H1 (cell line): ENCODE measurements at regions not wholly inside any gene's neighbourhood (a gene's known extent, or its start where the extent isn't known, plus 50 kb on each side); places are given as distances from the start of the nearest gene placed in this dataset.

Experiments
- CTCF ChIA-PET: fragments of 300-600 bp; sonication (Branson Sonifier 250); formaldehyde crosslinking; loops from one replicate; lab custom pipeline; 2021; ENCODE audit not compliant: partially characterized antibody; lab: Charles Lee
- POLR2A ChIA-PET: fragments of 300-600 bp; sonication (Branson Sonifier 250); formaldehyde crosslinking; loops from one replicate; lab custom pipeline; 2021; ENCODE audit warnings: inconsistent platforms; ENCODE audit not compliant: partially characterized antibody; lab: Charles Lee
- DNase-seq, 2 experiments: peaks; one replicate each; pipeline versions ENCODE4 v3.0.0 to v3.0.0-alpha.2; 2010 to 2022; ENCODE audit warnings: low spot score in 2 of 2, low read depth in 1 of 2, mixed read lengths in 1 of 2
- FAIRE-seq: peaks from 2 replicates; lab custom pipeline; 2011; peaks lifted over from hg19 to GRCh38; lab: Jason Lieb, UNC
- H2AFZ ChIP-seq: 2 replicates; pipeline ENCODE4 v1.8.1; 2012; ENCODE audit warnings: low read length, inconsistent platforms
- H2AK5ac ChIP-seq: 2 replicates; pipeline ENCODE4 v1.6.1; 2013; ENCODE audit warnings: low read depth, low read length
- H2BK120ac ChIP-seq: replicated peaks from 2 replicates; pipeline ENCODE3; 2013; ENCODE audit warnings: low read depth, low read length, inconsistent platforms
- H2BK12ac ChIP-seq: 2 replicates; pipeline ENCODE4 v1.6.1; 2013; ENCODE audit warnings: low read depth, low read length
- H2BK15ac ChIP-seq: 2 replicates; pipeline ENCODE4 v1.6.1; 2013; ENCODE audit warnings: low read length
- H2BK20ac ChIP-seq: 2 replicates; pipeline ENCODE4 v1.6.1; 2013; ENCODE audit warnings: low read length
- H2BK5ac ChIP-seq: 2 replicates; pipeline ENCODE4 v1.6.1; 2013; ENCODE audit warnings: low read depth, low read length
- H3K14ac ChIP-seq: 2 replicates; pipeline ENCODE4 v1.6.1; 2013; ENCODE audit warnings: inconsistent platforms; ENCODE audit not compliant: insufficient read length
- H3K18ac ChIP-seq: 2 replicates; pipeline ENCODE4 v1.6.1; 2013; ENCODE audit warnings: low read length; ENCODE audit errors: extremely low read depth
- H3K23ac ChIP-seq: 2 replicates; pipeline ENCODE4 v1.6.1; 2013; ENCODE audit warnings: inconsistent platforms; ENCODE audit not compliant: insufficient read length
- H3K23me2 ChIP-seq: 2 replicates; pipeline ENCODE4 v1.6.1; 2013; ENCODE audit warnings: low read depth, low read length
- H3K27ac ChIP-seq: 2 replicates; pipeline ENCODE4 v1.6.1; 2011; ENCODE audit warnings: low read depth, low read length, inconsistent platforms
- H3K27me3 ChIP-seq, 4 experiments: replicated peaks in 1 of 4; 1 replicate in 1 of 4; 2 replicates in 3 of 4; pipeline versions ENCODE4 v1.6.1 to v1.8.1; 2011 to 2013; ENCODE audit warnings: low read length in 3 of 4, mild to moderate bottlenecking in 3 of 4, inconsistent platforms in 2 of 4, mixed read lengths in 2 of 4, moderate library complexity in 1 of 4; ENCODE audit not compliant: control insufficient read depth in 3 of 4, insufficient read depth in 3 of 4; ENCODE audit errors: extremely low read depth in 1 of 4
- H3K36me3 ChIP-seq, 4 experiments: 2 replicates each; pipeline versions ENCODE4 v1.6.1 to v1.8.1; 2011 to 2013; ENCODE audit warnings: mild to moderate bottlenecking in 4 of 4, low read length in 3 of 4, moderate library complexity in 2 of 4, control low read depth in 1 of 4, inconsistent platforms in 1 of 4; ENCODE audit not compliant: insufficient read depth in 4 of 4, control insufficient read depth in 2 of 4
- H3K4ac ChIP-seq: replicated peaks from 2 replicates; pipeline ENCODE3; 2013; ENCODE audit warnings: low read length, low read depth, mixed read lengths, inconsistent platforms; ENCODE audit not compliant: insufficient read length
- H3K4me1 ChIP-seq, 4 experiments: replicated peaks in 1 of 4; 1 replicate in 1 of 4; 2 replicates in 3 of 4; pipeline versions ENCODE4 v1.6.1 to v1.8.1; 2011 to 2013; ENCODE audit warnings: low read length in 3 of 4, inconsistent platforms in 2 of 4, mixed read lengths in 1 of 4; ENCODE audit not compliant: insufficient read depth in 4 of 4, control insufficient read depth in 3 of 4
- H3K4me2 ChIP-seq, 2 experiments: 2 replicates each; pipeline versions ENCODE4 v1.6.1 to v1.8.1; 2011 to 2013; ENCODE audit warnings: low read depth in 2 of 2, low read length in 2 of 2, control low read depth in 1 of 2, inconsistent platforms in 1 of 2, mild to moderate bottlenecking in 1 of 2; ENCODE audit not compliant: insufficient read depth in 1 of 2
- H3K4me3 ChIP-seq, 4 experiments: fragments of 200-600, 300-600 bp in 1 of 4; sonication (generic), shearing (Covaris generic), sonication (Bioruptor Twin) in 1 of 4; 2 replicates each; pipeline versions ENCODE4 v1.5.1 to v1.8.1; 2011 to 2016; ENCODE audit warnings: low read length in 4 of 4, low read depth in 3 of 4, control low read depth in 2 of 4, inconsistent platforms in 2 of 4, mild to moderate bottlenecking in 2 of 4, mixed read lengths in 1 of 4, moderate library complexity in 1 of 4; ENCODE audit not compliant: insufficient read depth in 2 of 4; ENCODE audit errors: extremely low read depth in 1 of 4
- H3K56ac ChIP-seq: replicated peaks from 2 replicates; pipeline ENCODE3; 2013; ENCODE audit warnings: low read depth, mild to moderate bottlenecking, mixed read lengths, low read length, inconsistent platforms; ENCODE audit not compliant: insufficient read length
- H3K79me1 ChIP-seq: 2 replicates; pipeline ENCODE4 v1.6.1; 2013; ENCODE audit warnings: low read depth, low read length, control low read depth
- H3K79me2 ChIP-seq, 2 experiments: 2 replicates each; pipeline versions ENCODE4 v1.6.1 to v1.8.1; 2012 to 2013; ENCODE audit warnings: low read length in 2 of 2, mild to moderate bottlenecking in 2 of 2, inconsistent platforms in 1 of 2; ENCODE audit not compliant: insufficient read depth in 2 of 2, control insufficient read depth in 1 of 2
- H3K9ac ChIP-seq, 4 experiments: replicated peaks in 1 of 4; 1 replicate in 1 of 4; 2 replicates in 3 of 4; pipeline versions ENCODE4 v1.6.1 to v1.8.1; 2011 to 2013; ENCODE audit warnings: low read depth in 3 of 4, low read length in 3 of 4, control low read depth in 2 of 4, mild to moderate bottlenecking in 2 of 4, moderate library complexity in 2 of 4, inconsistent platforms in 1 of 4; ENCODE audit errors: extremely low read depth in 1 of 4
- H3K9me3 ChIP-seq, 2 experiments: 2 replicates each; pipeline versions ENCODE4 v1.6.1 to v1.8.1; 2012 to 2013; ENCODE audit warnings: mild to moderate bottlenecking in 2 of 2, moderate library complexity in 2 of 2, control low read depth in 1 of 2, inconsistent platforms in 1 of 2, low read depth in 1 of 2, low read length in 1 of 2, mixed read lengths in 1 of 2; ENCODE audit not compliant: insufficient read depth in 2 of 2
- H4K20me1 ChIP-seq, 2 experiments: replicated peaks in 1 of 2; 2 replicates each; pipeline versions ENCODE3 to v1.8.1; 2011 to 2013; ENCODE audit warnings: inconsistent platforms in 2 of 2, low read length in 2 of 2, mild to moderate bottlenecking in 1 of 2; ENCODE audit not compliant: insufficient read depth in 2 of 2, control insufficient read depth in 1 of 2
- H4K5ac ChIP-seq: 2 replicates; pipeline ENCODE4 v1.6.1; 2013; ENCODE audit warnings: low read length, low read depth, mixed read lengths, inconsistent platforms; ENCODE audit not compliant: insufficient read length
- H4K8ac ChIP-seq: 2 replicates; pipeline ENCODE4 v1.8.0; 2013; ENCODE audit warnings: mild to moderate bottlenecking, moderate library complexity, low read length, inconsistent platforms; ENCODE audit not compliant: insufficient read depth; ENCODE audit errors: extremely low read depth
- H4K91ac ChIP-seq: replicated peaks from 2 replicates; pipeline ENCODE3; 2013; ENCODE audit warnings: low read length, mixed read lengths, inconsistent platforms; ENCODE audit not compliant: insufficient read length
- CBX5 ChIP-seq: fragments of 300-800, 300-1000 bp; sonication (generic); IDR thresholded peaks from 2 replicates; pipeline ENCODE4 v1.7.1; 2016; ENCODE audit warnings: antibody characterized with exemption, low read length, low read depth
- EZH2 ChIP-seq: fragments of 200-600 bp; sonication (generic); IDR thresholded peaks from 2 replicates; pipeline ENCODE4 v1.7.1; 2012; ENCODE audit warnings: low read depth, mild to moderate bottlenecking, moderate library complexity, low read length, inconsistent platforms; ENCODE audit not compliant: severe bottlenecking
- KDM4A ChIP-seq: IDR thresholded peaks from one replicate; pipeline ENCODE4 v1.7.1; 2012; ENCODE audit warnings: low read depth, mild to moderate bottlenecking, moderate library complexity, low read length, inconsistent platforms; ENCODE audit not compliant: severe bottlenecking
- POLR2AphosphoS5 ChIP-seq: IDR thresholded peaks from 2 replicates; pipeline ENCODE4 v1.6.1; 2011; ENCODE audit warnings: low read depth, low read length
- RAD21 ChIP-seq, 2 experiments: IDR thresholded peaks in 1 of 2; conservative IDR thresholded peaks in 1 of 2; 2 replicates each; pipeline ENCODE4 v1.6.1; 2011; ENCODE audit warnings: low read depth in 2 of 2, low read length in 2 of 2, improper control_type of control experiment in 1 of 2, inconsistent platforms in 1 of 2, mild to moderate bottlenecking in 1 of 2, moderate library complexity in 1 of 2
- RNF2 ChIP-seq: fragments of 200-900, 300-1000 bp; sonication (generic); IDR thresholded peaks from 2 replicates; pipeline ENCODE4 v1.7.1; 2016; ENCODE audit warnings: borderline replicate concordance, low read depth, mild to moderate bottlenecking, antibody characterized with exemption, low read length; ENCODE audit not compliant: poor library complexity, severe bottlenecking; ENCODE audit errors: missing control alignments
- SIN3A ChIP-seq, 2 experiments: IDR thresholded peaks in 1 of 2; conservative IDR thresholded peaks in 1 of 2; 2 replicates each; pipeline ENCODE4 v1.6.1; 2011 to 2012; ENCODE audit warnings: low read length in 2 of 2, improper control_type of control experiment in 1 of 2, low read depth in 1 of 2, mild to moderate bottlenecking in 1 of 2
- TBP ChIP-seq: IDR thresholded peaks from 2 replicates; pipeline ENCODE4 v1.6.1; 2011; ENCODE audit warnings: low read depth, low read length, improper control_type of control experiment
- YY1 ChIP-seq: IDR thresholded peaks from 2 replicates; pipeline ENCODE4 v1.6.1; 2011; ENCODE audit warnings: low read depth, mild to moderate bottlenecking, low read length
- WGBS, 2 experiments: shearing (Covaris generic) in 1 of 2; methylation state at CpG; one replicate each; pipeline versions ENCODE4 v1.1.6 to v1.1.7; 2013 to 2015; ENCODE audit warnings: low lambda C conversion rate in 2 of 2, mixed read lengths in 2 of 2, inconsistent platforms in 1 of 2, low coverage in 1 of 2, missing lambda C conversion rate in 1 of 2; ENCODE audit not compliant: insufficient replicate concordance in 2 of 2, insufficient coverage in 1 of 2, insufficient read length in 1 of 2; ENCODE audit errors: extremely low coverage in 1 of 2, missing lambda C conversion rate in 1 of 2; 5-methylcytosine and 5-hydroxymethylcytosine counted together
- TF ChIP-seq, protein P1 (sequence below), 3 experiments: IDR thresholded peaks; 1 replicate in 2 of 3; 2 replicates in 1 of 3; pipeline versions ENCODE4 v1.5.1 to v1.6.1; 2011; ENCODE audit warnings: low read length in 3 of 3, mild to moderate bottlenecking in 3 of 3, inconsistent platforms in 2 of 3, low read depth in 1 of 3, moderate library complexity in 1 of 3; ENCODE audit not compliant: insufficient read depth in 1 of 3; ENCODE audit errors: control extremely low read depth in 1 of 3

DNA sequence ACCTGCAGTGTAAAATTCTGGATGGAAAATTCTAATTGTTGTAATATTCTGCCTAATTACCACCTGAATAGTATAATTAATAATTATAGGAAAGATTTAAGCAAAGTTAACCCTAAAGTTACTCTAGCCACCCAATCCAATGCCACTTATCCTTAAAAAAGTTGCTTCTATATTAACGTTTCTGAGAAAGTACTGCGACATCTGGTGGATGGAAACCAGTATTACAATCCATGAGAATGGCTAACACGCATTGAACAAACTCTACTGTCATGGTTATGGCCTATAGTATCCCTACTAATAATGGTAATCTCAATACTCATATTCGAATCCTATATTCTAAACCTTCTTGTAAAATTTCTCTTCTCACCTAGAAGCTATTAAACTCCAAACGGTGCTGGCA is 1551.8 kb downstream of the SLITRK1 start:
- H2BK120ac ChIP-seq, result no peak overlapping the region
- H3K27ac ChIP-seq, result no peak overlapping the region
- H3K9ac ChIP-seq, result no peak overlapping the region
- no peak overlapping the region for H4K8ac ChIP-seq
- H2BK12ac ChIP-seq, result no peak overlapping the region
- no peak for DNase-seq
- H3K4me1 ChIP-seq, result no peaks in the 10 kb centered on the region
- H3K27me3 ChIP-seq, result no peaks in the 10 kb centered on the region
- no peak overlapping the region for H2BK15ac ChIP-seq
- no peaks in the 10 kb centered on the region for H3K36me3 ChIP-seq
- no peak overlapping the region for H3K4ac ChIP-seq
- no peak overlapping the region for H2AFZ ChIP-seq
- H4K5ac ChIP-seq, result no peak overlapping the region
- H3K79me2 ChIP-seq, result no peaks in the 10 kb centered on the region
- H3K14ac ChIP-seq, result no peak overlapping the region
- H3K4me3 ChIP-seq, result no peak overlapping the region
- POLR2A ChIA-PET, result no interaction called here
- peak; percentile 62 for FAIRE-seq
- H3K56ac ChIP-seq, result no peak overlapping the region
- H4K20me1 ChIP-seq, result no peaks in the 10 kb centered on the region
- H2BK5ac ChIP-seq, result no peak overlapping the region
- no peak for TF ChIP-seq EZH2
- TF ChIP-seq, protein P1, sequence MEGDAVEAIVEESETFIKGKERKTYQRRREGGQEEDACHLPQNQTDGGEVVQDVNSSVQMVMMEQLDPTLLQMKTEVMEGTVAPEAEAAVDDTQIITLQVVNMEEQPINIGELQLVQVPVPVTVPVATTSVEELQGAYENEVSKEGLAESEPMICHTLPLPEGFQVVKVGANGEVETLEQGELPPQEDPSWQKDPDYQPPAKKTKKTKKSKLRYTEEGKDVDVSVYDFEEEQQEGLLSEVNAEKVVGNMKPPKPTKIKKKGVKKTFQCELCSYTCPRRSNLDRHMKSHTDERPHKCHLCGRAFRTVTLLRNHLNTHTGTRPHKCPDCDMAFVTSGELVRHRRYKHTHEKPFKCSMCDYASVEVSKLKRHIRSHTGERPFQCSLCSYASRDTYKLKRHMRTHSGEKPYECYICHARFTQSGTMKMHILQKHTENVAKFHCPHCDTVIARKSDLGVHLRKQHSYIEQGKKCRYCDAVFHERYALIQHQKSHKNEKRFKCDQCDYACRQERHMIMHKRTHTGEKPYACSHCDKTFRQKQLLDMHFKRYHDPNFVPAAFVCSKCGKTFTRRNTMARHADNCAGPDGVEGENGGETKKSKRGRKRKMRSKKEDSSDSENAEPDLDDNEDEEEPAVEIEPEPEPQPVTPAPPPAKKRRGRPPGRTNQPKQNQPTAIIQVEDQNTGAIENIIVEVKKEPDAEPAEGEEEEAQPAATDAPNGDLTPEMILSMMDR (IDR thresholded peaks at IDR 0.05; ENCODE audit: control extremely low read depth in 1 of 3, insufficient read depth in 1 of 3, low read depth in 1 of 3, low read length in 3 of 3), result peak in 2 of 3 experiments; percentile 15 to 59; a peak in 2 of 4 replicates
- TF ChIP-seq RAD21 (IDR thresholded peaks at IDR 0.05 in 1 of 2, conservative IDR thresholded peaks at IDR 0.05 in 1 of 2; ENCODE audit: low read depth in 2 of 2, low read length in 2 of 2), result peak; percentile 55 to 63
- TF ChIP-seq CBX5, result no peak
- no peak for TF ChIP-seq YY1
- TF ChIP-seq RNF2, result no peak
- TF ChIP-seq TBP, result no peak
- no peak for TF ChIP-seq KDM4A
- TF ChIP-seq SIN3A (conservative IDR thresholded peaks at IDR 0.05 in 1 of 2, IDR thresholded peaks at IDR 0.05 in 1 of 2; ENCODE audit: low read depth in 1 of 2, low read length in 2 of 2), result no peak
- TF ChIP-seq POLR2AphosphoS5, result no peak
- TF ChIP-seq, all 59 proteins: peak for 2
- Histone ChIP-seq H3K4me2 (no peak overlapping the region), H2AK5ac (no peak overlapping the region), H3K18ac (no peak overlapping the region), H2BK20ac (no peak overlapping the region), H4K91ac (no peak overlapping the region), H3K23me2 (no peaks in the 10 kb centered on the region), H3K79me1 (no peaks in the 10 kb centered on the region), H3K23ac (no peak overlapping the region), H3K9me3 (no peaks in the 10 kb centered on the region)
- 49% methylated on average over 5 of the region's 5 CpGs; no CpG with 5 or more reads in 1 of the 2 experiments for WGBS, 2 experiments
- CTCF ChIA-PET, result interaction anchor here (0.6 to 2.5 kb wide), 15 partner anchors 18 to 1313 kb away, joined by 3 to 8 read pairs (median 3); no protein-coding TSS in a partner anchor
